GM23338 (cell line): ENCODE measurements at regions not wholly inside any gene's neighbourhood (a gene's known extent, or its start where the extent isn't known, plus 50 kb on each side); places are given as distances from the start of the nearest gene placed in this dataset.

ENCODE experiments used
- ATAC-seq: fragments of 200-7000 bp; cut with Tn5 transposase; 3 replicates; pipeline ENCODE4 v1.9.1; 2020
- DNase-seq: peaks from one replicate; pipeline ENCODE4 v3.0.0-alpha.2; 2015; ENCODE audit warnings: low spot score
- H2AFZ ChIP-seq: fragments of 200-600 bp; sonication (generic); 2 replicates; pipeline ENCODE4 v1.8.0; 2016; ENCODE audit warnings: antibody characterized with exemption, mild to moderate bottlenecking, moderate library complexity
- H3F3A ChIP-seq: fragments of 200-600 bp; sonication (generic); replicated peaks from 2 replicates; pipeline ENCODE4 v1.8.0; 2017; ENCODE audit warnings: antibody characterized with exemption, mixed run types, low read depth
- H3K27ac ChIP-seq: fragments of 200-600 bp; sonication (generic); 2 replicates; pipeline ENCODE4 v1.6.1; 2016; ENCODE audit warnings: low read depth
- H3K27me3 ChIP-seq: fragments of 200-600 bp; sonication (generic); 2 replicates; pipeline ENCODE4 v1.8.0; 2016; ENCODE audit warnings: mild to moderate bottlenecking, mixed run types, moderate library complexity; ENCODE audit not compliant: insufficient read depth
- H3K36me3 ChIP-seq: fragments of 200-600 bp; sonication (generic); 2 replicates; pipeline ENCODE4 v1.8.0; 2016; ENCODE audit warnings: mild to moderate bottlenecking; ENCODE audit not compliant: insufficient read depth
- H3K4me1 ChIP-seq: fragments of 200-600 bp; sonication (generic); 2 replicates; pipeline ENCODE4 v1.8.0; 2016; ENCODE audit warnings: mild to moderate bottlenecking, moderate library complexity; ENCODE audit not compliant: insufficient read depth
- H3K4me2 ChIP-seq: fragments of 200-600 bp; sonication (generic); 2 replicates; pipeline ENCODE4 v1.7.1; 2017; ENCODE audit warnings: mixed run types
- H3K4me3 ChIP-seq: fragments of 200-600 bp; sonication (generic); 2 replicates; pipeline ENCODE4 v1.6.1; 2016; ENCODE audit warnings: mixed run types
- H3K79me2 ChIP-seq: fragments of 200-600 bp; sonication (generic); replicated peaks from 2 replicates; pipeline ENCODE4 v1.8.0; 2017; ENCODE audit warnings: mild to moderate bottlenecking; ENCODE audit not compliant: insufficient read depth
- H3K9me2 ChIP-seq: fragments of 200-600 bp; sonication (generic); 2 replicates; pipeline ENCODE4 v1.8.0; 2017; ENCODE audit not compliant: insufficient read depth
- H4K20me1 ChIP-seq: fragments of 200-600 bp; sonication (generic); replicated peaks from 2 replicates; pipeline ENCODE4 v1.8.0; 2017; ENCODE audit warnings: mild to moderate bottlenecking; ENCODE audit not compliant: insufficient read depth
- H3K27ac Mint-ChIP-seq: 2 replicates; pipeline ENCODE4 v1.8.0; 2020; ENCODE audit warnings: inconsistent platforms, mild to moderate bottlenecking, moderate library complexity, mixed read lengths
- H3K27me3 Mint-ChIP-seq: 3 replicates; pipeline ENCODE4 v1.8.0; 2022; ENCODE audit warnings: low read depth, mild to moderate bottlenecking, moderate library complexity, mixed read lengths, inconsistent platforms; ENCODE audit not compliant: insufficient read depth, poor library complexity
- H3K36me3 Mint-ChIP-seq: 3 replicates; pipeline ENCODE4 v1.8.0; 2021; ENCODE audit warnings: low read depth, mild to moderate bottlenecking, inconsistent platforms, moderate library complexity, mixed read lengths
- H3K4me1 Mint-ChIP-seq: 3 replicates; pipeline ENCODE4 v1.8.0; 2020; ENCODE audit warnings: mild to moderate bottlenecking, inconsistent platforms, mixed read lengths
- H3K4me3 Mint-ChIP-seq: 3 replicates; pipeline ENCODE4 v1.8.0; 2021; ENCODE audit warnings: moderate library complexity, mild to moderate bottlenecking, inconsistent platforms, mixed read lengths
- H3K9me3 Mint-ChIP-seq: 3 replicates; pipeline ENCODE4 v1.8.0; 2020; ENCODE audit warnings: moderate library complexity, mild to moderate bottlenecking, inconsistent platforms, mixed read lengths
- EZH2 ChIP-seq: fragments of 200-600 bp; sonication (generic); IDR thresholded peaks from one replicate; pipeline ENCODE4 v1.8.0; 2017; ENCODE audit warnings: antibody characterized with exemption, mild to moderate bottlenecking, low read depth; ENCODE audit not compliant: unreplicated experiment
- JUNB ChIP-seq: IDR thresholded peaks from one replicate; pipeline ENCODE4 v1.6.1; 2016; ENCODE audit warnings: antibody characterized with exemption; ENCODE audit not compliant: unreplicated experiment
- NANOG ChIP-seq: IDR thresholded peaks from 2 replicates; pipeline ENCODE4 v1.6.1; 2016; ENCODE audit warnings: antibody characterized with exemption, borderline replicate concordance
- STAT1 ChIP-seq: IDR thresholded peaks from one replicate; pipeline ENCODE4 v1.6.1; 2016; ENCODE audit warnings: antibody characterized with exemption; ENCODE audit not compliant: unreplicated experiment
- ZNF114 ChIP-seq: fragments of 250-450 bp; sonication (Bioruptor Pico); IDR thresholded peaks from 2 replicates; pipeline ENCODE4 v1.5.0; 2020; ENCODE audit warnings: mild to moderate bottlenecking, moderate library complexity
- ZNF331 ChIP-seq: fragments of 250-450 bp; sonication (Bioruptor Pico); IDR thresholded peaks from 2 replicates; pipeline ENCODE4 v1.5.0; 2020; ENCODE audit warnings: low read depth, mild to moderate bottlenecking, moderate library complexity
- TF ChIP-seq, protein P1 (sequence below): IDR thresholded peaks from one replicate; pipeline ENCODE4 v1.6.1; 2018; ENCODE audit warnings: antibody characterized with exemption; ENCODE audit not compliant: unreplicated experiment
- TF ChIP-seq, protein P2 (sequence below), 2 experiments: fragments of 200-600 bp in 1 of 2; sonication (generic) in 1 of 2; conservative IDR thresholded peaks; 2 replicates each; pipeline versions ENCODE4 v1.5.1 to v1.6.1; 2016 to 2017; ENCODE audit warnings: antibody characterized with exemption in 2 of 2, low read depth in 2 of 2, mild to moderate bottlenecking in 2 of 2, moderate library complexity in 1 of 2

DNA sequence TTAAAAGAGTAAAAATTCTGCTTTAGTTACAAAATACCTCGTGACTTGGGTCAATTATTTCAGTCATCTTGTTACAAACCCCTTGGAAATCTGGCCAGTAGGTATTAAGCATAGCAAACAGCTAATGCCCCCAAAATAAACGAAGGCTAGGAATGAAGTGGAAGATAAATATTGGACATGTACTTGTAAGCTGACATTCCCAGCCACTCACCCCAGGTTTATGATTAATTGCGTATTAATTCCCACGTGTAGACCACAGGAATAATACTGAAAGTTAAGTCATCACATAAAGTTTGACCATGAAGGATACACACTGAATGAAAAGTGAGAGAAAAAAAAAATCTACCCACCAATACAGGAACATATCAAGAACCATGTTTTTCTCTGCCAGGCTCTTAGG lies 936.5 kb upstream of the ADGRB3 start (continued):
- TF ChIP-seq, protein P1, sequence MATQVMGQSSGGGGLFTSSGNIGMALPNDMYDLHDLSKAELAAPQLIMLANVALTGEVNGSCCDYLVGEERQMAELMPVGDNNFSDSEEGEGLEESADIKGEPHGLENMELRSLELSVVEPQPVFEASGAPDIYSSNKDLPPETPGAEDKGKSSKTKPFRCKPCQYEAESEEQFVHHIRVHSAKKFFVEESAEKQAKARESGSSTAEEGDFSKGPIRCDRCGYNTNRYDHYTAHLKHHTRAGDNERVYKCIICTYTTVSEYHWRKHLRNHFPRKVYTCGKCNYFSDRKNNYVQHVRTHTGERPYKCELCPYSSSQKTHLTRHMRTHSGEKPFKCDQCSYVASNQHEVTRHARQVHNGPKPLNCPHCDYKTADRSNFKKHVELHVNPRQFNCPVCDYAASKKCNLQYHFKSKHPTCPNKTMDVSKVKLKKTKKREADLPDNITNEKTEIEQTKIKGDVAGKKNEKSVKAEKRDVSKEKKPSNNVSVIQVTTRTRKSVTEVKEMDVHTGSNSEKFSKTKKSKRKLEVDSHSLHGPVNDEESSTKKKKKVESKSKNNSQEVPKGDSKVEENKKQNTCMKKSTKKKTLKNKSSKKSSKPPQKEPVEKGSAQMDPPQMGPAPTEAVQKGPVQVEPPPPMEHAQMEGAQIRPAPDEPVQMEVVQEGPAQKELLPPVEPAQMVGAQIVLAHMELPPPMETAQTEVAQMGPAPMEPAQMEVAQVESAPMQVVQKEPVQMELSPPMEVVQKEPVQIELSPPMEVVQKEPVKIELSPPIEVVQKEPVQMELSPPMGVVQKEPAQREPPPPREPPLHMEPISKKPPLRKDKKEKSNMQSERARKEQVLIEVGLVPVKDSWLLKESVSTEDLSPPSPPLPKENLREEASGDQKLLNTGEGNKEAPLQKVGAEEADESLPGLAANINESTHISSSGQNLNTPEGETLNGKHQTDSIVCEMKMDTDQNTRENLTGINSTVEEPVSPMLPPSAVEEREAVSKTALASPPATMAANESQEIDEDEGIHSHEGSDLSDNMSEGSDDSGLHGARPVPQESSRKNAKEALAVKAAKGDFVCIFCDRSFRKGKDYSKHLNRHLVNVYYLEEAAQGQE, result no peak
- TF ChIP-seq, protein P2, sequence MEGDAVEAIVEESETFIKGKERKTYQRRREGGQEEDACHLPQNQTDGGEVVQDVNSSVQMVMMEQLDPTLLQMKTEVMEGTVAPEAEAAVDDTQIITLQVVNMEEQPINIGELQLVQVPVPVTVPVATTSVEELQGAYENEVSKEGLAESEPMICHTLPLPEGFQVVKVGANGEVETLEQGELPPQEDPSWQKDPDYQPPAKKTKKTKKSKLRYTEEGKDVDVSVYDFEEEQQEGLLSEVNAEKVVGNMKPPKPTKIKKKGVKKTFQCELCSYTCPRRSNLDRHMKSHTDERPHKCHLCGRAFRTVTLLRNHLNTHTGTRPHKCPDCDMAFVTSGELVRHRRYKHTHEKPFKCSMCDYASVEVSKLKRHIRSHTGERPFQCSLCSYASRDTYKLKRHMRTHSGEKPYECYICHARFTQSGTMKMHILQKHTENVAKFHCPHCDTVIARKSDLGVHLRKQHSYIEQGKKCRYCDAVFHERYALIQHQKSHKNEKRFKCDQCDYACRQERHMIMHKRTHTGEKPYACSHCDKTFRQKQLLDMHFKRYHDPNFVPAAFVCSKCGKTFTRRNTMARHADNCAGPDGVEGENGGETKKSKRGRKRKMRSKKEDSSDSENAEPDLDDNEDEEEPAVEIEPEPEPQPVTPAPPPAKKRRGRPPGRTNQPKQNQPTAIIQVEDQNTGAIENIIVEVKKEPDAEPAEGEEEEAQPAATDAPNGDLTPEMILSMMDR (conservative IDR thresholded peaks at IDR 0.05; ENCODE audit: low read depth in 2 of 2), result no peak

DNA sequence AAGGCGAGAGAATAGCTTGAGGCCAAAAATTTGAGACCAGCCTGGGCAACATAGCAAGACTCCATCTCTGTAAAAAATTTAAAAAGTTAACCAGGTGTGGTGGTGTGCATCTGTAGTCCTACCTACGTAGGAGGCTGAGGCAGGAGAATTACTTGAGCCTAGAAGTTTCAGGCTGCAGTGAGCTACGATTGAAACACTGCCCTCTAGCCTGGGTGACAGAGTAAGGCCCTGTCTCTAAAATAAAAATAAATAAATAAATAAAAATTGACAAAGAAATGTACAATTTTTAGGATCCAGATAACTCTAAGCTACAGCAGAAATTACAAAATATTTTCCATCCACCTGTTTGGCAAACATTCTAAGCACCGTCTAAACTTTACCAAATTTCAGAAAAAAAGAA lies 941.0 kb upstream of the ADGRB3 start:
- DNase-seq, result peak; percentile 8
- no peaks in the 10 kb centered on the region for H3K4me1 ChIP-seq
- H3K9me2 ChIP-seq, result no peaks in the 10 kb centered on the region; the same call in 1 of the 2 replicates
- no peaks in the 10 kb centered on the region; the same call in 1 of the 2 replicates for H3K36me3 ChIP-seq
- H3K4me1 Mint-ChIP-seq, result peaks cover 3% of the 10 kb centered on the region; the same call in 2 of the 3 replicates
- no peak for ATAC-seq
- no peak overlapping the region for H3K4me2 ChIP-seq
- no peak overlapping the region for H2AFZ ChIP-seq
- no peak overlapping the region for H3K4me3 ChIP-seq
- no peak overlapping the region for H3K27ac Mint-ChIP-seq
- H3K27me3 Mint-ChIP-seq, result no peaks in the 10 kb centered on the region
- no peaks in the 10 kb centered on the region for H3K79me2 ChIP-seq
- peaks cover 8% of the 10 kb centered on the region; the same call in 2 of the 3 replicates for H3K36me3 Mint-ChIP-seq
- no peak for TF ChIP-seq ZNF114
- TF ChIP-seq, protein P2 (conservative IDR thresholded peaks at IDR 0.05; ENCODE audit: low read depth in 2 of 2), result peak; percentile 33 to 52; a peak in 3 of 4 replicates
- no peak overlapping the region for H3K4me3 Mint-ChIP-seq
- no peaks in the 10 kb centered on the region for H3K27me3 ChIP-seq
- H4K20me1 ChIP-seq, result no peaks in the 10 kb centered on the region
- H3F3A ChIP-seq, result no peaks in the 10 kb centered on the region
- H3K9me3 Mint-ChIP-seq, result no peaks in the 10 kb centered on the region; the same call in 1 of the 3 replicates
- no peak overlapping the region for H3K27ac ChIP-seq

DNA sequence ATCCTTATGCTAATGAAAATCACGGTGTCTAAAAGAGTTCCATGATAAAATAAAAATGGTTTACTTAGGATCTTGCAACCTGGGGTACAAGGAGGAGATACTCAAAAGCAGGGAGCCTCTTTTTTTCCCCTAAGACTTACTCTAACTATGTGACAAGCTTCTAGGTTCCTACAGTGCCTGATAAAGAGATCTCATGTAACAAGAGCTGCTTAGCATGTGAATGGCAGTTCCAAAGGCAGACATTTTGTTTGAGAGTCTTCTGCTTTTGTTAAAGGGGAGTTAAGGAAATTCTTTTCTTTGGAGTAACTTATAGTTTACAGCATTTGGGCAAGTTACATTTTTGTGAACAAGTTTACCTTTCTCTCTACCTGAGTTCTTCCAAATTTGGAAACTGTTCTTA lies 945.8 kb upstream of the ADGRB3 start:
- Histone ChIP-seq H3K4me3 (no peak overlapping the region), H3K36me3 (no peaks in the 10 kb centered on the region; the same call in 1 of the 2 replicates), H3K4me2 (0 out of 2 replicates have a peak overlapping the region, but pooled peaks have one; percentile 1), H3K27ac (no peak overlapping the region), H2AFZ (peak overlapping the region; percentile 3; the same call in 1 of the 2 replicates), H3K9me2 (no peaks in the 10 kb centered on the region; the same call in 1 of the 2 replicates), H3K27me3 (no peaks in the 10 kb centered on the region), H3F3A (no peaks in the 10 kb centered on the region), H3K79me2 (no peaks in the 10 kb centered on the region), H4K20me1 (no peaks in the 10 kb centered on the region), H3K4me1 (no peaks in the 10 kb centered on the region)
- Mint-ChIP-seq H3K4me1 (peaks cover 5% of the 10 kb centered on the region; the same call in 2 of the 3 replicates), H3K27ac (no peak overlapping the region), H3K4me3 (no peak overlapping the region), H3K36me3 (peaks cover 16% of the 10 kb centered on the region), H3K27me3 (no peaks in the 10 kb centered on the region), H3K9me3 (peaks cover 4% of the 10 kb centered on the region)
- ATAC-seq (peak; percentile 65), DNase-seq (peak; percentile 54)
- TF ChIP-seq STAT1, result no peak
- TF ChIP-seq, protein P2 (conservative IDR thresholded peaks at IDR 0.05; ENCODE audit: low read depth in 2 of 2), result no peak
- TF ChIP-seq, protein P1, result no peak
- TF ChIP-seq EZH2, result no peak
- TF ChIP-seq ZNF331, result no peak
- TF ChIP-seq NANOG, result no peak
- no peak for TF ChIP-seq JUNB
